Esophagus squamous epithelium (tissue), 5 donors: ENCODE measurements at regions not wholly inside any gene's neighbourhood (a gene's known extent, or its start where the extent isn't known, plus 50 kb on each side); places are given as distances from the start of the nearest gene placed in this dataset.

ENCODE experiments used
- DNase-seq: peaks from one replicate; lab custom pipeline; 2025; lab: John Stamatoyannopoulos, UW
- H3K27ac ChIP-seq, 4 donors: fragments of 200-600 bp; sonication (generic); one replicate each; pipeline ENCODE4 v1.5.1; 2016 to 2019; ENCODE audit warnings: mild to moderate bottlenecking in 1 of 4
- H3K27me3 ChIP-seq, 4 donors: fragments of 200-600 bp; sonication (generic); 1 replicate in 3 of 4; 2 replicates in 1 of 4; pipeline versions ENCODE4 v1.5.1 to v1.6.0; 2017 to 2021; ENCODE audit warnings: antibody characterized with exemption in 1 of 4
- H3K36me3 ChIP-seq, 3 donors: fragments of 200-600 bp; sonication (generic); one replicate each; pipeline ENCODE4 v1.5.1; 2016 to 2019
- H3K4me1 ChIP-seq, 3 donors: fragments of 200-600 bp; sonication (generic); one replicate each; pipeline ENCODE4 v1.5.1; 2017 to 2019
- H3K4me3 ChIP-seq, 4 donors: fragments of 200-600 bp; sonication (generic); 1 replicate in 3 of 4; 2 replicates in 1 of 4; pipeline ENCODE4 v1.5.1; 2016 to 2019; ENCODE audit warnings: mild to moderate bottlenecking in 2 of 4, moderate library complexity in 1 of 4
- H3K9me3 ChIP-seq, 3 donors: fragments of 200-600 bp; sonication (generic); one replicate each; pipeline ENCODE4 v1.5.1; 2016 to 2019
- POLR2A ChIP-seq, 4 donors: fragments of 450-650 bp; IDR thresholded peaks; one replicate each; pipeline ENCODE4 v1.6.1; 2017; ENCODE audit warnings: antibody characterized with exemption in 4 of 4, mild to moderate bottlenecking in 4 of 4, moderate library complexity in 3 of 4
- WGBS, 2 donors: methylation state at CpG; one replicate each; pipeline ENCODE4 v1.1.5; 2018; 5-methylcytosine and 5-hydroxymethylcytosine counted together
- intact Hi-C: fragments of 100-400 bp; cut with DNase I; formaldehyde crosslinking; loops from one replicate; pipeline ENCODE4 v1.15.0; 2022
- TF ChIP-seq, protein P1 (sequence below), 6 experiments: fragments of 450-650 bp in 4 of 6; fragments of 200-600 bp in 2 of 6; sonication (generic) in 2 of 6; IDR thresholded peaks; one replicate each; pipeline ENCODE4 v1.5.1; 2016 to 2019; ENCODE audit warnings: antibody characterized with exemption in 6 of 6, mild to moderate bottlenecking in 4 of 6, moderate library complexity in 4 of 6
- donor health status: DM: yes; HTN: yes; CAD: no.

DNA sequence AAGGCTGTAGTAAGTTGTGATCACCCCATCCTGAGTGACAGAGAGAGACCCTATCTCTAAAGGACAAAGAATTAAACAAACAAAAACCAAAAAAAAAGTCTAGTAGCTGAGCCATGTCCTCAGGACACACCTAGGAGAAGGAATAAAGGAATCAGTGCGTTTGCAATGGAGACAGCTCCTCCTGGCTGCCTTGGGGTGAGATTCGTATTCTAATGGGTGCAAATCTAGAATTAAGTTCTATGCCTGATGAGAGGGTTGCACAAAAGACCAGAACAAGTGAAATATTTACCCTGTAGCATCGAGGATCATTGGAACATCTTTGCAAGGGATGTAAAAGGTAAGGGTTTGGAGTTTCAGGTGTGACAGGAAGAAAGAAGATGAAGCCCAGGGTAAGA is 70.3 kb upstream of the BMAL1 start:
- TF ChIP-seq, protein P1, sequence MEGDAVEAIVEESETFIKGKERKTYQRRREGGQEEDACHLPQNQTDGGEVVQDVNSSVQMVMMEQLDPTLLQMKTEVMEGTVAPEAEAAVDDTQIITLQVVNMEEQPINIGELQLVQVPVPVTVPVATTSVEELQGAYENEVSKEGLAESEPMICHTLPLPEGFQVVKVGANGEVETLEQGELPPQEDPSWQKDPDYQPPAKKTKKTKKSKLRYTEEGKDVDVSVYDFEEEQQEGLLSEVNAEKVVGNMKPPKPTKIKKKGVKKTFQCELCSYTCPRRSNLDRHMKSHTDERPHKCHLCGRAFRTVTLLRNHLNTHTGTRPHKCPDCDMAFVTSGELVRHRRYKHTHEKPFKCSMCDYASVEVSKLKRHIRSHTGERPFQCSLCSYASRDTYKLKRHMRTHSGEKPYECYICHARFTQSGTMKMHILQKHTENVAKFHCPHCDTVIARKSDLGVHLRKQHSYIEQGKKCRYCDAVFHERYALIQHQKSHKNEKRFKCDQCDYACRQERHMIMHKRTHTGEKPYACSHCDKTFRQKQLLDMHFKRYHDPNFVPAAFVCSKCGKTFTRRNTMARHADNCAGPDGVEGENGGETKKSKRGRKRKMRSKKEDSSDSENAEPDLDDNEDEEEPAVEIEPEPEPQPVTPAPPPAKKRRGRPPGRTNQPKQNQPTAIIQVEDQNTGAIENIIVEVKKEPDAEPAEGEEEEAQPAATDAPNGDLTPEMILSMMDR (IDR thresholded peaks at IDR 0.05) = peak in 5 of 6 experiments; percentile 24 to 58 (median 41)
- no peak for TF ChIP-seq POLR2A (IDR thresholded peaks at IDR 0.05)
- 30 to 52% methylated on average over 3 of the region's 3 CpGs for WGBS, 2 donors
- Histone ChIP-seq H3K4me3 (peak overlapping the region; percentile 14 to 55 (median 44)), H3K4me1 (peaks cover 11 to 26% (median 13%) of the 10 kb centered on the region in 3 donors), H3K27me3 (no peaks in the 10 kb centered on the region), H3K36me3 (no peaks in the 10 kb centered on the region), H3K27ac (peak overlapping the region; percentile 41 to 85 (median 76)), H3K9me3 (no peaks in the 10 kb centered on the region)
- DNase-seq = no peak
- intact Hi-C loops = no loop called here

DNA sequence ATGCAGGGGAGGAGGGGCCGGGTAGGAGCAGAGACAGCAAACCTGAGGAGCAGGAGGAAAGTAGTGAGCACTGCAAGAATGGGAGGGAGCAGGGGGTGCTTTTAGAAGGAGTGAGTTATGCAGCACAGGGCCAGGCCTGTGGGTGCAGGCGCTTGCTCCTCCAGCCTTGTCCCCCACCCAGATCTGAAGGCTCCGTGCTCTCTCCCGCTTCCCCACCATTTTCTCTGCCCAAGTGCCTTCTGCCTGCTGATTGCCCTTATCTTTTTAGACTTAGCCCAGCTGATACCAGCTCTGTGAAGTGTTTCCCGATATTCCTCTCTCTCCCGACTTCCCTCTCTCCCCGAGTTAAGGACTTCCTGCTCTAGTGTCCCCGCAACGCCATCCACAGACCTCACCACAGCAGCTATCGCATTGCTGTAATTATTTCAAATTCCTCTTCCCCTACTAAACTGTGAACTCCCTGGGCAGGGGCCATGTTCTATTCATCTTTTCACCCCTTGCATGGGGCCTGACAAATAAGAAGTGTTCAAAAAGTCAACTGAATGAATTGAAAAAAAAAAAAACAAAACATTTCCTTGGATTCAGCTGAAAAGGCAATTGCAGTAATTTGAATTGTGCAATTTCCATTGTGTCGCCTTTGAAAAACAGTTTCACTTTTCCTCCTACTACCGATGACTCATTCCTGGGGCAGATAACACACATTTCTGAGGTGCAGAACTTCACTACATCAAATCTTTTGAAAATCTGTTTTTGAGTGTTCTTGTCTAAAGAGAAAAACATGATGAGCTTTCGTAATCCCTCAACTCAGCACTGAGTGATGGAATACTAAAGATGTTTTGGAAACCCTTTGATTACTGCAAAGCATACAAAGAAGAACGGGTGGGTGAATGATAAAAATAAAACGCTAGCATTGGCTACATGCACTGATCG is 69.7 kb upstream of the BMAL1 start:
- WGBS, 2 donors = 12 to 24% methylated on average over 16 of the region's 16 CpGs
- Histone ChIP-seq H3K4me1 (peaks cover 11 to 26% (median 13%) of the 10 kb centered on the region in 3 donors), H3K36me3 (no peaks in the 10 kb centered on the region), H3K27me3 (no peaks in the 10 kb centered on the region), H3K9me3 (no peaks in the 10 kb centered on the region), H3K4me3 (peak overlapping the region; percentile 14 to 55 (median 44)), H3K27ac (peak overlapping the region; percentile 41 to 85 (median 76))
- intact Hi-C loops = no loop called here
- TF ChIP-seq, protein P1 (IDR thresholded peaks at IDR 0.05) = no peak
- no peak for TF ChIP-seq POLR2A (IDR thresholded peaks at IDR 0.05)
- DNase-seq = no peak

DNA sequence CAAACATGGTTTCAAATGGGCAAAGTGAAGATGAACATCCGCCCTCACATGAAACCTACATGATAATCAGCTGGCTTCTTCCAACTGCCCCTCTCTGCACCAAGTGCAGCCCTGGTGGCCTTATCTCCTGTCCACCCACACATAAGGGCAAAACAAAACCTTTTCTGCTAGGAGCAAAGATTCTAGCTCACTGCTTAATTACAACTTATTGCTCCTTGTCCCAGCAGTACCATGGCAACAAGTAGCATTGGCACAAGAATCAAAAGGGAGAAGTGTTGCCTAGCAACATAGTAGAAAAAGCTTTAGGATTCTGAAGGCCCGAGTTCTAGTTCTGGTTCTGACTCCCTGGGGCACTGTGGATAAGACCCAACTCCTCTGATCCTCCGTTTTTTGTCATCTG is 68.7 kb upstream of the BMAL1 start:
- DNase-seq = no peak
- TF ChIP-seq, protein P1 (IDR thresholded peaks at IDR 0.05) = no peak
- TF ChIP-seq POLR2A (IDR thresholded peaks at IDR 0.05) = no peak
- Histone ChIP-seq H3K4me1 (peaks cover 11 to 26% (median 13%) of the 10 kb centered on the region in 3 donors), H3K27me3 (no peaks in the 10 kb centered on the region), H3K36me3 (no peaks in the 10 kb centered on the region), H3K4me3 (no peak overlapping the region), H3K27ac (peak overlapping the region in 2 of 4 donors; percentile 77 to 85), H3K9me3 (no peaks in the 10 kb centered on the region)
- 71 to 88% methylated on average over 3 of the region's 3 CpGs for WGBS, 2 donors
- intact Hi-C loops = no loop called here

DNA sequence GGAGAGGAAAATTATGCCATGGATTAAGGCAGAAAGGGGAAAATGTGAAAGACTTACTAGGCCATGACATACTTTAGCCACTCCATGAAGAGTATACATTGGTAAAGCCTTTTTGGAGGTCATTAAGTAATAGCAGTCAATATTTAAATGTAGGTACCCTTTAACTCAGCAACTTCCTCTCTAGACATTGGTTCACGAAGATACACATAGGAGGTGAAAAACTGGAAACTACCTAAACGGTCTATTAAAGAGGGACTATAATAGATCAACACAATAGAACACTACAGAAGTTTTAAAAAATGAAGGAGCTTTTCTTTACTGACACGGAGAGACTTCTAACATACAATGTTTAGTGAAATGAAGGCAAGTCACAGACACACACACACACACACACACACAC is 68.2 kb upstream of the BMAL1 start:
- WGBS, 2 donors = 65 to 77% methylated on average over 3 of the region's 3 CpGs
- TF ChIP-seq, protein P1 (IDR thresholded peaks at IDR 0.05) = no peak
- no peak for TF ChIP-seq POLR2A (IDR thresholded peaks at IDR 0.05)
- intact Hi-C loops = no loop called here

DNA sequence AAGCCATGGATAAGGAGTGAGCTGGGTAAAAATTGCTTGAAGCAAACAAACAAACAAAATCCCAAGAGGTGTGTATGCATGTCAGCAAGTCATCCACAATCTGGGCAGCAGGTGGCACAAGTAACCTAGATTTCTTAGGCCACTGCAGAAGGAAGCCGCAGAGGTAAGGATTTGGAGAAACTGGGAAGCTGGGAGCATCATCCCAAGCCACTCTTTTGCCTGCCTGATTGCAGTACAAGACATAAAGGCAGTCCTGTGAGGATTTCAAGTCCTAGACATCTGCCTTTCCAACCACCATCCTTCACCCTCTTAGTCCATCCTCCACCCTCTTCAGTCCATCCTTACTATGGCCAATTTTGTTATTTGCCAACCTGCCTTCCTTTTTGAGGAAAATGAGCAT is 67.2 kb upstream of the BMAL1 start:
- no peaks in the 10 kb centered on the region for H3K27me3 ChIP-seq
- H3K9me3 ChIP-seq = no peaks in the 10 kb centered on the region
- intact Hi-C loops = loop anchor here (5.0 kb wide), 1 partner anchor 132 kb away; no protein-coding TSS in a partner anchor
- no peak for DNase-seq
- 6 to 29% methylated on average over 1 of the region's 1 CpG for WGBS, 2 donors
- H3K4me3 ChIP-seq = no peak overlapping the region
- no peaks in the 10 kb centered on the region for H3K36me3 ChIP-seq
- no peak overlapping the region for H3K27ac ChIP-seq
- TF ChIP-seq POLR2A (IDR thresholded peaks at IDR 0.05) = no peak
- TF ChIP-seq, protein P1 (IDR thresholded peaks at IDR 0.05) = peak; percentile 43 to 85 (median 68)
- H3K4me1 ChIP-seq = peaks cover 11 to 26% (median 13%) of the 10 kb centered on the region in 3 donors

More for the DNA sequence above, 68.2 kb upstream of the BMAL1 start:
- DNase-seq = no peak
- Histone ChIP-seq H3K9me3 (no peaks in the 10 kb centered on the region), H3K4me3 (no peak overlapping the region), H3K36me3 (no peaks in the 10 kb centered on the region), H3K27me3 (no peaks in the 10 kb centered on the region), H3K4me1 (peaks cover 11 to 26% (median 13%) of the 10 kb centered on the region in 3 donors), H3K27ac (no peak overlapping the region)
